Gastroesophageal sphincter (tissue), 4 donors: ENCODE measurements at regions not wholly inside any gene's neighbourhood (a gene's known extent, or its start where the extent isn't known, plus 50 kb on each side); places are given as distances from the start of the nearest gene placed in this dataset.

Experiments used
- ATAC-seq: fragments of 150-250 bp; one replicate; pipeline ENCODE4 v1.9.1; 2016; ENCODE audit warnings: mild to moderate bottlenecking, moderate library complexity
- H3K27ac ChIP-seq, 4 donors: fragments of 200-600 bp; sonication (generic) in 3 of 4; 1 replicate in 3 of 4; 2 replicates in 1 of 4; pipeline ENCODE4 v1.5.1; 2016 to 2019
- H3K27me3 ChIP-seq: fragments of 200-600 bp; sonication (generic); one replicate; pipeline ENCODE4 v1.5.1; 2019
- H3K36me3 ChIP-seq, 2 donors: fragments of 200-600 bp; sonication (generic); one replicate each; pipeline ENCODE4 v1.5.1; 2019; ENCODE audit warnings: control low read depth in 1 of 2
- H3K4me1 ChIP-seq, 3 donors: fragments of 200-600 bp; sonication (generic); 1 replicate in 2 of 3; 2 replicates in 1 of 3; pipeline ENCODE4 v1.5.1; 2016 to 2019; ENCODE audit warnings: control low read depth in 2 of 3
- H3K4me3 ChIP-seq, 2 donors: fragments of 200-600 bp; sonication (generic); one replicate each; pipeline ENCODE4 v1.5.1; 2019; ENCODE audit warnings: mild to moderate bottlenecking in 1 of 2, moderate library complexity in 1 of 2
- H3K9me3 ChIP-seq, 3 donors: fragments of 200-600 bp; sonication (generic); one replicate each; pipeline ENCODE4 v1.5.1; 2017 to 2019; ENCODE audit warnings: control low read depth in 2 of 3
- EP300 ChIP-seq: sonication (generic); formaldehyde crosslinking; IDR thresholded peaks from one replicate; pipeline ENCODE4 v1.6.1; 2017; ENCODE audit warnings: antibody characterized with exemption, mild to moderate bottlenecking
- POLR2A ChIP-seq, 2 donors: fragments of 450-650 bp; IDR thresholded peaks; one replicate each; pipeline ENCODE4 v1.6.1; 2017; ENCODE audit warnings: antibody characterized with exemption in 2 of 2, mild to moderate bottlenecking in 2 of 2, moderate library complexity in 1 of 2
- POLR2AphosphoS5 ChIP-seq: sonication (generic); formaldehyde crosslinking; IDR thresholded peaks from one replicate; pipeline ENCODE4 v1.6.1; 2017; ENCODE audit warnings: antibody characterized with exemption
- WGBS, 2 donors: methylation state at CpG; one replicate each; pipeline ENCODE4 v1.1.5; 2018; ENCODE audit warnings: low coverage in 1 of 2; 5-methylcytosine and 5-hydroxymethylcytosine counted together
- TF ChIP-seq, protein P1 (sequence below), 4 experiments: fragments of 200-600 bp in 2 of 4; fragments of 450-650 bp in 2 of 4; sonication (generic) in 1 of 4; IDR thresholded peaks; one replicate each; pipeline ENCODE4 v1.5.1; 2017 to 2019; ENCODE audit warnings: antibody characterized with exemption in 4 of 4, mild to moderate bottlenecking in 2 of 4, moderate library complexity in 2 of 4

DNA sequence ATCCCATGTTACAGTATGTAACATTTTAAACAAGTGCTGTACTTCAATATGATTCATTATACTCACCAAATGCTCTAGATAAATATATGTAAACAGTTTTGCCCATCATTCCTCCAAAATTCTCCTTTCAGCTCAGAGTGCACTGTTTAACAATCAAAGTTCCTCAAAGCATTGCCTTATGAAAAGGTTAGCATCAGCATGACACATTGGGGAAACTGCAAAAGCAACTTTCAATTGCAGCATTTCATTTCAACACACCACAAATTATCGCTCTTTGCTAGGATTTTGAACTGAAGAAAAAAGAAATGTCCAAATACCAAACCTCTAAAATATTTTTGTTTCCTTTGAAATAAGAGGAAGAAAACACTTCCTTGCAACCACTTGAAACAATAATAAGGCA lies 413.2 kb downstream of the FLRT2 start:
- WGBS, 2 donors: 81% methylated on average over 1 of the region's 1 CpG; no CpG with 5 or more reads in 1 of the 2 donors
- H3K27ac ChIP-seq: no peak overlapping the region
- no peaks in the 10 kb centered on the region for H3K36me3 ChIP-seq
- ATAC-seq: no peak
- TF ChIP-seq POLR2AphosphoS5 (no peak), POLR2A (IDR thresholded peaks at IDR 0.05) (no peak), EP300 (no peak)
- TF ChIP-seq, protein P1, sequence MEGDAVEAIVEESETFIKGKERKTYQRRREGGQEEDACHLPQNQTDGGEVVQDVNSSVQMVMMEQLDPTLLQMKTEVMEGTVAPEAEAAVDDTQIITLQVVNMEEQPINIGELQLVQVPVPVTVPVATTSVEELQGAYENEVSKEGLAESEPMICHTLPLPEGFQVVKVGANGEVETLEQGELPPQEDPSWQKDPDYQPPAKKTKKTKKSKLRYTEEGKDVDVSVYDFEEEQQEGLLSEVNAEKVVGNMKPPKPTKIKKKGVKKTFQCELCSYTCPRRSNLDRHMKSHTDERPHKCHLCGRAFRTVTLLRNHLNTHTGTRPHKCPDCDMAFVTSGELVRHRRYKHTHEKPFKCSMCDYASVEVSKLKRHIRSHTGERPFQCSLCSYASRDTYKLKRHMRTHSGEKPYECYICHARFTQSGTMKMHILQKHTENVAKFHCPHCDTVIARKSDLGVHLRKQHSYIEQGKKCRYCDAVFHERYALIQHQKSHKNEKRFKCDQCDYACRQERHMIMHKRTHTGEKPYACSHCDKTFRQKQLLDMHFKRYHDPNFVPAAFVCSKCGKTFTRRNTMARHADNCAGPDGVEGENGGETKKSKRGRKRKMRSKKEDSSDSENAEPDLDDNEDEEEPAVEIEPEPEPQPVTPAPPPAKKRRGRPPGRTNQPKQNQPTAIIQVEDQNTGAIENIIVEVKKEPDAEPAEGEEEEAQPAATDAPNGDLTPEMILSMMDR (IDR thresholded peaks at IDR 0.05): no peak
- H3K9me3 ChIP-seq: peaks cover 0 to 10% (median 0%) of the 10 kb centered on the region in 3 donors
- no peak overlapping the region for H3K4me3 ChIP-seq
- H3K27me3 ChIP-seq: no peaks in the 10 kb centered on the region
- H3K4me1 ChIP-seq: no peaks in the 10 kb centered on the region

- Histone ChIP-seq H3K4me3 (peak overlapping the region; percentile 21 to 37), H3K9me3 (peaks cover 0 to 22% (median 0%) of the 10 kb centered on the region in 3 donors), H3K27me3 (no peaks in the 10 kb centered on the region), H3K36me3 (no peaks in the 10 kb centered on the region), H3K4me1 (no peaks in the 10 kb centered on the region), H3K27ac (peak overlapping the region in 1 of 4 donors; percentile 20)
- no peak for TF ChIP-seq EP300
- no peak for TF ChIP-seq POLR2AphosphoS5
- TF ChIP-seq POLR2A (IDR thresholded peaks at IDR 0.05): no peak
- TF ChIP-seq, protein P1 (IDR thresholded peaks at IDR 0.05): no peak
- 60 to 72% methylated on average over 3 of the region's 3 CpGs for WGBS, 2 donors
- no peak for ATAC-seq
Observed at GRCh38 chr14:85934886-85935254, 404.9 kb downstream of the FLRT2 start.

DNA sequence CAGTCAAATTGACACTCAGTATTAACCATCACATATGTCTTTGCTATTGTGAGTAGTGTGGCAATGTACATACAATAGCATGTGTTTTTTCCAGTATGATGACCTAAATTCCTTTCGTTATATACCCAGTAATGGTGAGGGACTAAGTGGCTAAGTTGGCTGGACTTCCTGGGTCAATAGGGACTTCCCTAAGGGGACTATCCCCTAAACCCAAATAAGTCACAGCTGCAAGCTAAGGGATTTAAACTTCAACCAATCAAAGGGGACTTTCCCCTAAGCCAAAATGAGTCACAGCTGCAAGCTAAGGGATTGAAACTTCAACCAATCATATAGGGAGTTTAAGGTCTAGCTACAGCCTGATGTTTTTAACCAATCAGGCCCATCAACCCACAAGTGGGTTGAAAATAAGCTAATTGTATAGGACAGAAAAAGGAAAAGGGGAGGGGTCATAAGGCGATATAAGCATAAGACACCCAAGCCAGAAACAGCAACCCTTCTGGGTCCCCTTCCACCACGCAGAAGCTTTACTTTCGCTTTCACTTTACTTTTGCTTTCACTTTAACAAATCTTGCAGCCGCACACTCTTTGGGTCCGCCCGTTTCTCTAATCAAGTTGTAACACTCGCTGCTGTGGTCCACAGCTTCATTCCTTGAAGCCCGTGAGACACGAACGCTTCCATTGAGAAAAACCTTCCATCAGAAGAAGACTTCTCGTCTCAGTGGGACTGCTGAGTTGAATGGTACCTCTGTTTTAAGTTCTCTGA lies 404.4 kb downstream of the FLRT2 start:
- ATAC-seq: no peak
- Histone ChIP-seq H3K4me3 (peak overlapping the region; percentile 21 to 37), H3K4me1 (no peaks in the 10 kb centered on the region), H3K27me3 (no peaks in the 10 kb centered on the region), H3K36me3 (no peaks in the 10 kb centered on the region), H3K9me3 (peaks cover 0 to 22% (median 0%) of the 10 kb centered on the region in 3 donors), H3K27ac (peak overlapping the region in 1 of 4 donors; percentile 20)
- TF ChIP-seq POLR2AphosphoS5 (no peak), EP300 (no peak), POLR2A (IDR thresholded peaks at IDR 0.05) (no peak)
- TF ChIP-seq, protein P1 (IDR thresholded peaks at IDR 0.05): no peak
- WGBS, 2 donors: 73 to 74% methylated on average over 6 to 12 of the region's 12 CpGs

GRCh38 chr14:85921241-85921640 lies 391.3 kb downstream of the FLRT2 start:
- no peak for ATAC-seq
- TF ChIP-seq, protein P1 (IDR thresholded peaks at IDR 0.05): no peak
- TF ChIP-seq EP300: no peak
- TF ChIP-seq POLR2A (IDR thresholded peaks at IDR 0.05): no peak
- TF ChIP-seq POLR2AphosphoS5: no peak
- 31 to 62% methylated on average over 3 of the region's 3 CpGs for WGBS, 2 donors

GRCh38 chr14:85917716-85918115 lies 387.8 kb downstream of the FLRT2 start:
- no peaks in the 10 kb centered on the region for H3K36me3 ChIP-seq
- whole genome bisulfite sequencing, 2 donors: 69 to 83% methylated on average over 3 to 4 of the region's 4 CpGs
- no peaks in the 10 kb centered on the region for H3K27me3 ChIP-seq
- no peak overlapping the region for H3K27ac ChIP-seq
- no peak for TF ChIP-seq EP300
- TF ChIP-seq, protein P1 (IDR thresholded peaks at IDR 0.05): no peak
- no peak for TF ChIP-seq POLR2AphosphoS5
- TF ChIP-seq POLR2A (IDR thresholded peaks at IDR 0.05): no peak
- H3K4me1 ChIP-seq: no peaks in the 10 kb centered on the region
- no peaks in the 10 kb centered on the region for H3K9me3 ChIP-seq
- no peak for ATAC-seq
- no peak overlapping the region for H3K4me3 ChIP-seq

More at GRCh38 chr14:85921241-85921640, 391.3 kb downstream of the FLRT2 start:
- H3K4me3 ChIP-seq: no peak overlapping the region
- no peaks in the 10 kb centered on the region for H3K27me3 ChIP-seq
- no peaks in the 10 kb centered on the region for H3K36me3 ChIP-seq
- H3K9me3 ChIP-seq: no peaks in the 10 kb centered on the region
- no peaks in the 10 kb centered on the region for H3K4me1 ChIP-seq
- no peak overlapping the region for H3K27ac ChIP-seq
